Activated CD8-positive, alpha-beta memory T cell treated with anti-CD3 and anti-CD28 coated beads, Interleukin-2, amount 50 U/mL, for 24 hours (primary cell): ENCODE measurements at regions not wholly inside any gene's neighbourhood (a gene's known extent, or its start where the extent isn't known, plus 50 kb on each side); places are given as distances from the start of the nearest gene placed in this dataset.
A peak's percentile ranks its signal among the peaks of the same experiment; 100 is the strongest.

Experiments
- DNase-seq: peaks from one replicate; pipeline ENCODE4 v3.0.0-alpha.2; 2020; ENCODE audit errors: extremely low read depth

GRCh38 chr6:54716877-54717276, 129.7 kb upstream of the FAM83B start:
- DNase-seq = no peak

GRCh38 chr6:54717849-54718455, 128.6 kb upstream of the FAM83B start:
- peak; percentile 9 for DNase-seq

GRCh38 chr6:54718541-54719023, 128.0 kb upstream of the FAM83B start:
- DNase-seq = no peak

GRCh38 chr6:54719131-54719530, 127.4 kb upstream of the FAM83B start:
- DNase-seq = no peak

DNA sequence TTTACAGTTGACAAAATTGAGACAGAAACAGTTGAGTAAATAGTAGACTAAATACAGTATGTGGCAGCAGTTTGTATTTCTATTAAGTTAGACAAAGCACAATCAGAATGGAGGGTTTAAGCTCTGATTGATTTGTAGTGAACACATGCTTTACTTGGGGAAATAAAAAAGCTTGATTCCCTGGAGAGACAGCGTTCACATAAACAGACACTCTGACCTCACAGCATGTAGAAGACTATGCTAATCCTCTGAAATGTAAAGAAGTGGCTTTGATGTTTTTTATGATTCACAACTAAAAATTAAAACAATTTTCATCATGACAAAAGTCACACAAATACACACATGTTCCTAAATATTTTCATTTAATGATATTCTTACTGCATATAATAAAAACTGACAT, 126.9 kb upstream of the FAM83B start:
- DNase-seq = no peak

DNA sequence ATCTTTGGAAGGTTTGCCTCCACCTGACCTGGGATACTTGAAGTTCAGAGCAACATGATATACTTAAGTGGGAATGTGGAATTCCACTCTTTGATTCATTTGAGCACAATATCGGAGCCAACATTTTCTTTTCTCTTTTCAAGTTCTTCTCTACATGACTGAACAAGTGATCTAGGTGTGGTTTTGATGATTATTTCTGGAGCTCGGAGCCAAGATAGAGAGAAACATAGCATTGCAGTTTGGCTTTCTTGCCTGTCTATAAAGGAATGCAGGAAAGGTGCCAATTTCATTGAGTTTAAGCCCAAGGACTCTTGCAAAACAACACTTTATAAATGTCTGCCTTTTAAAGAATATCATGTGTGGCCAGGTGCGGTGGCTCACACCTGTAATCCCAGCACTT, 124.2 kb upstream of the FAM83B start:
- no peak for DNase-seq

- DNase-seq = no peak
Observed at GRCh38 chr6:54729716-54730115, 116.9 kb upstream of the FAM83B start.

DNA sequence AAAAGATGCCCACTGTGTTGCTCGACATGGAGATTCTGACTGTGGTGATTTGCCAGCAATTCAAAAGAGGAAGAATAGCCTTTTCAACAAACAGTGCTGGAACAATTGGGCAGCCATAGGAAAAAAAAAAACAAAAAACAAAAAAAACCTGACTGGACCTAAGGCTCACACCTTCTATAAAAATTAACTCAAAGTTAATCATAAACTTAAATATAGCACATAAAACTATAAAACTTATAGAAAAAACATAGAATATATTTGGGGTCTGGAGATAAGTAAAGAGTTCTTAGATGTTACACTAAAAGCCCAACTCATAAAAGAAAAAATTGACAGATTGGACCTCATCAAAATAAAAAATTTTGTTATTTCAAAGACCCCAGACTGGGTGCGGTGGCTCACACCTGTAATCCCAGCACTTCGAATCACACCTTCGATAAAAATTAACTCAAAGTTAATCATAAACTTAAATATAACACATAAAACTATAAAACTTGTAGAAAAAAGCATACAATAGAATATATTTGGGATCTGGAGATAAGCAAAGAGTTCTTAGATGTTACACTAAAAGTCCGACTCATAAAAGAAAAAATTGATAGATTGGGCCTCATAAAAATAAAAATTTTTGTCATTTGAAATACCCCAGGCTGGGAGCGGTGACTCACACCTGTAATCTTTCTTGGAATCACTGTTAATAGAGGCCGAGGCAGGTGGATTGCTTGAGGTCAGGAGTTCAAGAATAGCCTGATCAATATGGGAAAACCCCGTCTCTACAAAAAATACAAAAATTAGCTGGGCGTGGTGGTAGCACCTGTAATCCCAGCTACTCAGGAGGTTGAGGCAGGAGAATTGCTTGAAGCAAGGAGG, 115.6 kb upstream of the FAM83B start:
- DNase-seq = no peak

GRCh38 chr6:54737247-54737646, 109.3 kb upstream of the FAM83B start:
- no peak for DNase-seq

- no peak for DNase-seq
Observed at GRCh38 chr6:54747955-54748354, 98.6 kb upstream of the FAM83B start.

DNA sequence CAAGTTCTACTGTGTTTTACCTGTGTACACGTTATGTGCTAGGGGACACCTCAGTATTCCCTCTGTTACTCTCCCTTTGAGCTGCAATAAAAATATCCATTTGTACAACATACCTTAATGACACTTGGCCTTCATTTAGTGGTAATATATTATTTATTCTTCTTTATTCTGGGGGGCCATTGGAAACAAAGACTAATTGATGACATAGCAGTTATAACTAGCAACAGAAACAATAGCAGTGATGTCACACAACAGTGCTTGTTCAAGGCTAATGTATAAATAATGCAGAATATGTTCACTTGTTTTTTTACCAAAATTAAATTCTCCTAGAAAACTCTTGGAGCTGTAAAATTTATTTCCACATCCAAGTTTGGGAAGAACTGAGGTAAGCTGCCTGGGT, 92.2 kb upstream of the FAM83B start:
- DNase-seq = no peak

DNA sequence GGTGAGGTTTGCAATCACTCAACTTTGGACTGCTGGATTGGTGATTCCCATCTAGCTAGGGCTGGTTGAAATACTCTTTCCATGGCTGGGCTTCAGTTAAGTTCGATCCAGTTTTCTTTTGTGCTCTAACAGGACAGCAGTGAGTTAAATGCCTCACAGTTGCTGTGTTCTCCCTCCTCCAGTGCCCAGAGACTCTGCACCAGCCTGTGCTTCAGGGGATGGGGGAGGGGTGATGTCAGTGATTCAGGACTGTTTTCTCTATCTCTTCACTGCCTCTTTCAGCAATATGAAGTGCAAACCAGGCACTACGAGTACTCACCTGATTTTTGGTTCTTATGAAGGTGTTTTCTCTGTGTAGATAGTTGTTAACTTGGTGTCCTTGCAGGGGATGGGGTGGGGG, 88.2 kb upstream of the FAM83B start:
- no peak for DNase-seq

DNA sequence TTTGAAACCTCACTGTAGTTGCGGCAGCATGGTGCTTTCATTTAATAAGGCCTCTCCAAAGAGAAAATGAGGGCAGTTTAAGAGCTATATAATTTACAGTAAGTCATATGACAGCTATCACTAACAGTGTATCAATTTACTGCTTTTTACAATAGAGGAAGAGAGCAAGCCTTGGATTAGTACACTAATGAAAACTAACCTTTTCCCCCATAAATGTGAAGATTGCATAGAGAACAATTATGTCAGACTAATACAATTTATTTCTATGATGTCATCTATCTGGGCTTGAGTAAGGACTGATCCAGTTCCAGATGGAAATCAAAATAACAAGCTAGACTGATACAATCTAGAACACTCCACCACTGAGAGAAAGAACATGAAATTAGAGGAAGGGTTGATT, 78.1 kb upstream of the FAM83B start:
- no peak for DNase-seq

GRCh38 chr6:54770328-54770727, 76.2 kb upstream of the FAM83B start:
- DNase-seq = no peak

- no peak for DNase-seq
Observed at GRCh38 chr6:54771968-54772367, 74.6 kb upstream of the FAM83B start.

GRCh38 chr6:54772610-54773009, 74.0 kb upstream of the FAM83B start:
- no peak for DNase-seq

- DNase-seq = no peak
Observed at GRCh38 chr6:54775576-54775975, 71.0 kb upstream of the FAM83B start.

DNA sequence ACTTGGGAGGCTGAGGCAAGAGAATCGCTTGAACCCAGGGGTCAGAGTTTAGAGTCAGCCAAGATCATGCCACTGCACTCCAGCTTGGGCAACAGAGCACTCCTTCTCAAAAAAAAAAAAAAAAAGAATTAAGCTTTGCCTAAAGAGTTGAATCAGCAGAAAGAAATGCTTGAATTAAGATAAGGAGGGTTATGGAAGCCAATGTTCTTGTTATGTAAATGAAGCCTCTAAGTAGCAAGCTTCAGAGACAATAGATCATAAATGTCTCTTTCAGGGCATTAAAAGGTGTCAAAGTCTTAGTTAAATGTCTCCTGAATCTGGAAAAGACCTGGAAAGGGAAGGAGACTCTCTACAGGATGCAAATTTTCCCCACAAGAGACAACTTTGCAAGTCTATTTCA, 69.7 kb upstream of the FAM83B start:
- no peak for DNase-seq

DNA sequence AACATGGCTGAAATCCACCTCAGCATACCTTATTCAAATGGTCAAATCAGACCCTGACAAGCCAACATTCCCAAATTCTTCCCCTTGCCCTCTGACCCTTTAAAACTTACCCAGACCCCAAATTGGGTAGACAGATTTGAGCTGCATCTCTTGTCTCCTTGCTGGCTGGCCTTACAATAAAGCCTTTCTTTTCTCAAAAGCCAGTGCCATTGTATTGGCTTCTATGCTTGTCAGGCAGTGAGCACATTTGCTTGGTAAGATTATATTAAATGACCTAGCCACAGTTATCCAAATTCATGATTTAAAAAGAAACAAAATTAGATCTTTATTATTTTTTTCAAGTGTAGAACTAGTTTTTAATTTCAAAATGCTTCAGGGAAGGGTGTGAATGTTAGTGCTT, 67.8 kb upstream of the FAM83B start:
- DNase-seq = no peak

- no peak for DNase-seq
Observed at GRCh38 chr6:54784011-54784410, 62.6 kb upstream of the FAM83B start.

DNA sequence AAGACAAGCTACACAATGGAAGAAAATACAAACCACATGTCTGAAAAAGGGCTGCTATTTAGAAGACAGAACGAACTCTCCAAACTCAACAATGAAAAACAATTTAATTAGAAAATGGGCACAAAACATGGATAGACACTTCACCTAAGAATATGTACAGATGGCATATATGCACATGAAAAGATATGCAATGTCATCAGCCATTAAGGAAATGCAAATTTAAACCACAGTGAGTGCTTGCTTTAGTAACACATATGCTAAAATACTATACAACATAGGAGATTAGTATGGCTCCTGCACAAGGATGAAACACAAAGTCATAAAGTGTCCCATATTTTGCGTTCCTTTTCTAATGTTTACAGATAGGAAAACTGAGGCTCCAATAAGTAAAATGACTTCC, 60.4 kb upstream of the FAM83B start:
- no peak for DNase-seq

DNA sequence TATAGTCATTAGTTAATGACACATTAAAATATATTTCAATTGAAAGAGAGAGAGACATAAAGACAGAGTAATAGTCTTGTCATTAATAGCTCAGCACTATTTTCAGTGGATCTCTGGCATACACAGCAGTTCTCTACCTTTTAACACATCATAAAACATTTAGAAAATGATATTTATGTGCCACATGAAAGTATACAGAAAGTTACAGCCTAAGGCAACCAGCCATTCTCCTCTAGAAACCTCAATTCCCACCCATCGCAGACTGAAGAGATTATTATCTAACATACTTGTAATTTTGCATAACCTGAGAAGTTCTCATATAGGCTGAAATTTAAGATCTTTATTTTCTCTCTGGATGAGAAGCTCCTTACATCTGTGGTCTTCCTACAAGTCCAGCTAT, 58.7 kb upstream of the FAM83B start:
- DNase-seq = no peak
